BJ (cell line): ENCODE measurements at regions not wholly inside any gene's neighbourhood (a gene's known extent, or its start where the extent isn't known, plus 50 kb on each side); places are given as distances from the start of the nearest gene placed in this dataset.

Source experiments
- CTCF ChIA-PET: fragments of 350-600 bp; formaldehyde crosslinking; extraction: SDS; loops from one replicate; lab custom pipeline; 2021; ENCODE audit warnings: antibody characterized with exemption, inconsistent platforms; lab: Yijun Ruan, JAX
- POLR2A ChIA-PET: fragments of 300-600 bp; sonication (Branson Sonifier 250); formaldehyde crosslinking; extraction: SDS; loops from one replicate; lab custom pipeline; 2021; ENCODE audit warnings: antibody characterized with exemption; lab: Charles Lee
- DNase-seq: peaks from one replicate; pipeline ENCODE4 v3.0.0-alpha.2; 2011; ENCODE audit warnings: low read depth
- H3K27me3 ChIP-seq: 2 replicates; pipeline ENCODE4 v1.6.0; 2011; ENCODE audit warnings: low read length; ENCODE audit not compliant: control insufficient read depth, insufficient read depth
- H3K36me3 ChIP-seq: 2 replicates; pipeline ENCODE4 v1.5.1; 2011; ENCODE audit warnings: low read length; ENCODE audit not compliant: control insufficient read depth, insufficient read depth
- H3K4me3 ChIP-seq: 2 replicates; pipeline ENCODE4 v1.5.1; 2011; ENCODE audit warnings: low read depth, mild to moderate bottlenecking, control low read depth, low read length
- TF ChIP-seq, protein P1 (sequence below): IDR thresholded peaks from 2 replicates; pipeline ENCODE4 v1.5.1; 2011; ENCODE audit warnings: low read depth, mild to moderate bottlenecking, control low read depth, inconsistent platforms, low read length, moderate library complexity; ENCODE audit not compliant: insufficient read depth

DNA sequence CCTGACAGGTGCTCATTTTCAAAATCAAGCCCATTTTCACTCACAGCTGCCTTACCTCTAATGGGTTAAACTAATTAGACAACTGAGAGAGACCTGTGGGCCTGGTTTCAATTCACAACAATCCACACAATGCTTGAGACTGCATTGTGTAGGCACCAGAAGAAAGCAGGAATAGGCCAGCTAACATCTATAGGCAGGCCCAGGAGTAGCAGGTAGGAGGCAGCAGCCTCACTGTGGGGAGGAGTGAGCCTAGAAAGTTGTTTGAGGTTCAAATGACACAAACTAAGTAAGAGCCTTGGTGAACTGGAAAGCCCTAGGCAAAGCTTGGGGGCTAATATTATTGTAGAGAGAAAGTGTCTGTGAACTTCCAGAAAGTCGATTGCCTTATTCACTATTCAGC, 289.5 kb upstream of the CCDC196 start:
- CTCF ChIA-PET = no interaction called here
- POLR2A ChIA-PET = no interaction called here
- TF ChIP-seq, protein P1, sequence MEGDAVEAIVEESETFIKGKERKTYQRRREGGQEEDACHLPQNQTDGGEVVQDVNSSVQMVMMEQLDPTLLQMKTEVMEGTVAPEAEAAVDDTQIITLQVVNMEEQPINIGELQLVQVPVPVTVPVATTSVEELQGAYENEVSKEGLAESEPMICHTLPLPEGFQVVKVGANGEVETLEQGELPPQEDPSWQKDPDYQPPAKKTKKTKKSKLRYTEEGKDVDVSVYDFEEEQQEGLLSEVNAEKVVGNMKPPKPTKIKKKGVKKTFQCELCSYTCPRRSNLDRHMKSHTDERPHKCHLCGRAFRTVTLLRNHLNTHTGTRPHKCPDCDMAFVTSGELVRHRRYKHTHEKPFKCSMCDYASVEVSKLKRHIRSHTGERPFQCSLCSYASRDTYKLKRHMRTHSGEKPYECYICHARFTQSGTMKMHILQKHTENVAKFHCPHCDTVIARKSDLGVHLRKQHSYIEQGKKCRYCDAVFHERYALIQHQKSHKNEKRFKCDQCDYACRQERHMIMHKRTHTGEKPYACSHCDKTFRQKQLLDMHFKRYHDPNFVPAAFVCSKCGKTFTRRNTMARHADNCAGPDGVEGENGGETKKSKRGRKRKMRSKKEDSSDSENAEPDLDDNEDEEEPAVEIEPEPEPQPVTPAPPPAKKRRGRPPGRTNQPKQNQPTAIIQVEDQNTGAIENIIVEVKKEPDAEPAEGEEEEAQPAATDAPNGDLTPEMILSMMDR = no peak

DNA sequence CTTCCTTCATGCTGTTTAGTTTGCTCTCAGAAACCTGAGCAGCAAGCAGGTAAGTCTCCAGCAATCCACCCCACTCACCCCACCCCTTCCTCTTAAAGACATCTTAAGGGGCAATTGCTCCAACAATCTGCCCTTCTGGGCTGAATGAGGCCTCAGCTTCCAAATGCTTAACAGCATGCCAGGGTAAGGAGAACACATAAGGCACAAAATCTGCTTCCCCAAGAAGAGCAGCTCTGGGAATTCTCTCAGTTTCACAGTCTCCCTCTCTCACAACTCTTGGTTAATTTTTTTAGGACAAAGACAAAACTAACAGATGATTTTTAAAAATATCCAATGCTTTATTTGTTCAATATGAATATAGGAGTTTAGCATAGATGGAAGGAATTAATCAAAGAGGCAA, 288.9 kb upstream of the CCDC196 start:
- H3K27me3 ChIP-seq = no peaks in the 10 kb centered on the region
- no peak overlapping the region for H3K4me3 ChIP-seq
- no peak for DNase-seq
- TF ChIP-seq, protein P1 = no peak
- POLR2A ChIA-PET = no interaction called here
- CTCF ChIA-PET = no interaction called here
- no peaks in the 10 kb centered on the region for H3K36me3 ChIP-seq

More for the DNA sequence above, 289.5 kb upstream of the CCDC196 start:
- no peak overlapping the region for H3K4me3 ChIP-seq
- H3K27me3 ChIP-seq = no peaks in the 10 kb centered on the region
- H3K36me3 ChIP-seq = no peaks in the 10 kb centered on the region
- no peak for DNase-seq

DNA sequence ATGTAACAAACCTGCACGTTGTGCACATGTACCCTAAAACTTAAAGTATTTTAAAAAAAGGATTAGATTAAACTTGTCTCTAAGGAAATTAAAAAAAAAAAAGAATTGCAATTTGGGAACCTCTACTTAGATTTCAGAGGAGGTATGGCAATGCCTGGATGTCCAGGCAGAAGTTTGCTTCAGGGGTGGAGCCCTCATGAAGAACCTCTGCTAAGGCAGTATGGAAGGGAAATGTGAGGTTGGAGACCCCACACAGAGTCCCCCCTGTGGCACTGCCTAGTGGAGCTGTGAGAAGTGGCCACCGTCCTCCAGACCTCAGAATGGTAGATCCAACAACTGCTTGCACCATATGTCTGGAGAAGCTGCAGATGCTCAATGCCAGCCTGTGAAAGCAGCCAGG, 279.6 kb upstream of the CCDC196 start:
- Histone ChIP-seq H3K36me3 (no peaks in the 10 kb centered on the region), H3K4me3 (no peak overlapping the region), H3K27me3 (no peaks in the 10 kb centered on the region)
- ChIA-PET POLR2A (no interaction called here), CTCF (no interaction called here)
- DNase-seq = no peak
- TF ChIP-seq, protein P1 = no peak

DNA sequence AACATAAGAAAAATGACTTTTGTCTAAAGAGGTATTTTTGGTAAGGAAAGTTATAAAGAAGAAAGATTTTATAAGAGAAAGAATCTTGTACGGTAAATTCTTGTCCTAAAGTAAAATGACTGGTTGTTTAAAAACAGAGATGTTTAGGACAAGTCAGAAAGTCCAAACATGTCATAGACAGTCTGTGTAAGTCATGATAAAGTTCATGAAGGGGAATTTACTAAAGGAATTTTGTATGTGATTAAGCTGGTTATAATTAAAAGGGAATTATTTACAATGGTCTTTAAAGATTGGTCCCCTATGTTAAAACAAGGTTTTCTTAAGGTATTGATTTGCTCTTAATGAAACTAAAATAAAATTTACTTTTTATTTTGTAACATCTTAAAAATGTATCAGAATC, 269.4 kb upstream of the CCDC196 start:
- no peak for DNase-seq
- ChIA-PET POLR2A (no interaction called here), CTCF (interaction anchor here (0.8 kb wide), 1 partner anchor 18 kb away, joined by 4 read pairs; no protein-coding TSS in a partner anchor)
- no peaks in the 10 kb centered on the region for H3K27me3 ChIP-seq
- TF ChIP-seq, protein P1 = no peak
- no peak overlapping the region for H3K4me3 ChIP-seq
- no peaks in the 10 kb centered on the region for H3K36me3 ChIP-seq

DNA sequence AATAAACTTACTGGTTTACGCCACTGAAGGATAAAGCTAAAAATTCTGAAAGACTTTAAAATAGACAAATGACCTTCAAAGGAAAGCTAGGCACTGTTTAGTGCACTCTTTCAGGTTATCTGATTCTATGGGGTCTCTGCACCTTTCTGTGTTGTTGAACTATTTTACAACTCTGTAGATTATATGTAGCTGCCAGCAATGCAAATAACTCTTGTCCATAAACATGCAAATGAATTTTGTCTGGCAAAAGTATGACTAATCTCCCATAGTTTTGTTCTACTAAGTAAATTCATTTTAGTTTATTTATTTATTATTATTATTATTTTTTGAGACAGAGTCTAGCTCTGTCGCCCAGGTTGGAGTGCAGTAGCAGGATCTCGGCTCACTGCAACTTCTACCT, 266.3 kb upstream of the CCDC196 start:
- H3K4me3 ChIP-seq = no peak overlapping the region
- POLR2A ChIA-PET = no interaction called here
- H3K36me3 ChIP-seq = no peaks in the 10 kb centered on the region
- no peaks in the 10 kb centered on the region for H3K27me3 ChIP-seq
- DNase-seq = no peak
- CTCF ChIA-PET = no interaction called here
- TF ChIP-seq, protein P1 = no peak
